Parathyroid adenoma (tissue), 2 donors: ENCODE measurements at regions not wholly inside any gene's neighbourhood (a gene's known extent, or its start where the extent isn't known, plus 50 kb on each side); places are given as distances from the start of the nearest gene placed in this dataset.

Experiments
- H2AFZ ChIP-seq: fragments of 300-600 bp; sonication (generic); one replicate; pipeline ENCODE4 v1.7.0; 2017; ENCODE audit warnings: antibody characterized with exemption, mild to moderate bottlenecking
- H3K27ac ChIP-seq: fragments of 300-600 bp; sonication (generic); one replicate; pipeline ENCODE4 v1.7.0; 2017
- H3K27me3 ChIP-seq: fragments of 300-600 bp; sonication (generic); one replicate; pipeline ENCODE4 v1.7.0; 2017; ENCODE audit warnings: low read length; ENCODE audit not compliant: control insufficient read depth, insufficient read depth
- H3K36me3 ChIP-seq: fragments of 300-600 bp; sonication (generic); one replicate; pipeline ENCODE4 v1.7.0; 2017; ENCODE audit warnings: low read length; ENCODE audit not compliant: control insufficient read depth, insufficient read depth
- H3K4me1 ChIP-seq: fragments of 300-600 bp; sonication (generic); one replicate; pipeline ENCODE4 v1.7.0; 2017; ENCODE audit warnings: control low read depth
- H3K4me2 ChIP-seq: fragments of 300-600 bp; sonication (generic); one replicate; pipeline ENCODE4 v1.7.0; 2017; ENCODE audit warnings: low read length
- H3K4me3 ChIP-seq: fragments of 300-600 bp; sonication (generic); one replicate; pipeline ENCODE4 v1.7.0; 2017; ENCODE audit warnings: low read depth, low read length
- H3K79me2 ChIP-seq: fragments of 300-600 bp; sonication (generic); one replicate; pipeline ENCODE4 v1.7.0; 2017; ENCODE audit warnings: control low read depth
- H3K9ac ChIP-seq: fragments of 300-600 bp; sonication (generic); one replicate; pipeline ENCODE4 v1.7.0; 2017; ENCODE audit warnings: mild to moderate bottlenecking
- H3K9me3 ChIP-seq: fragments of 300-600 bp; sonication (generic); one replicate; pipeline ENCODE4 v1.7.0; 2017; ENCODE audit warnings: low read length; ENCODE audit not compliant: control insufficient read depth
- TF ChIP-seq, protein P1 (sequence below): fragments of 300-600 bp; sonication (generic); IDR thresholded peaks from one replicate; pipeline ENCODE4 v1.7.0; 2017; ENCODE audit warnings: antibody characterized with exemption, mild to moderate bottlenecking
- donor health status: primary hyperparathyroidism.

DNA sequence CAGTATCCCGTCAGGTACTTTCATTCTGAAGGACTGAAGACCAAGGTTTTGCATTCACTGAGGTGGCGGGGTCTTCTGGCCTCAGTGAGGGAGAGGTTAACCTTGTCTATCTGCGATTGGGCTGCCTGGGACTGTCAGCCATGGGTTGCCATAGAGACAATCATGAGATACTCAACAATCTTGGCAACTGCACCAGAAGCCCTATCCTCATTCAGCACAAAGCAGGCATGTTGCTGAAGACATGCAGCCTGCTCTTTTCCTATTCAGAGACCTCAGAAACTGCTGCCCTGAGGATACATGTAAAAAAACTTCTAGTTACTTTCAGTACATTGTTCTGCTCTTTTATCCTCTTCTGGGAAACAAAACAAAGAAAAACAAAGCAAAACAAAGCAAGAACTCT, 146.3 kb upstream of the PIRT start:
- Histone ChIP-seq H3K4me2 (no peak overlapping the region), H3K4me1 (no peaks in the 10 kb centered on the region), H3K36me3 (no peaks in the 10 kb centered on the region), H2AFZ (no peak overlapping the region), H3K9me3 (no peaks in the 10 kb centered on the region), H3K27ac (no peak overlapping the region), H3K9ac (no peak overlapping the region), H3K4me3 (no peak overlapping the region), H3K79me2 (no peaks in the 10 kb centered on the region), H3K27me3 (no peaks in the 10 kb centered on the region)
- TF ChIP-seq, protein P1, sequence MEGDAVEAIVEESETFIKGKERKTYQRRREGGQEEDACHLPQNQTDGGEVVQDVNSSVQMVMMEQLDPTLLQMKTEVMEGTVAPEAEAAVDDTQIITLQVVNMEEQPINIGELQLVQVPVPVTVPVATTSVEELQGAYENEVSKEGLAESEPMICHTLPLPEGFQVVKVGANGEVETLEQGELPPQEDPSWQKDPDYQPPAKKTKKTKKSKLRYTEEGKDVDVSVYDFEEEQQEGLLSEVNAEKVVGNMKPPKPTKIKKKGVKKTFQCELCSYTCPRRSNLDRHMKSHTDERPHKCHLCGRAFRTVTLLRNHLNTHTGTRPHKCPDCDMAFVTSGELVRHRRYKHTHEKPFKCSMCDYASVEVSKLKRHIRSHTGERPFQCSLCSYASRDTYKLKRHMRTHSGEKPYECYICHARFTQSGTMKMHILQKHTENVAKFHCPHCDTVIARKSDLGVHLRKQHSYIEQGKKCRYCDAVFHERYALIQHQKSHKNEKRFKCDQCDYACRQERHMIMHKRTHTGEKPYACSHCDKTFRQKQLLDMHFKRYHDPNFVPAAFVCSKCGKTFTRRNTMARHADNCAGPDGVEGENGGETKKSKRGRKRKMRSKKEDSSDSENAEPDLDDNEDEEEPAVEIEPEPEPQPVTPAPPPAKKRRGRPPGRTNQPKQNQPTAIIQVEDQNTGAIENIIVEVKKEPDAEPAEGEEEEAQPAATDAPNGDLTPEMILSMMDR: no peak

DNA sequence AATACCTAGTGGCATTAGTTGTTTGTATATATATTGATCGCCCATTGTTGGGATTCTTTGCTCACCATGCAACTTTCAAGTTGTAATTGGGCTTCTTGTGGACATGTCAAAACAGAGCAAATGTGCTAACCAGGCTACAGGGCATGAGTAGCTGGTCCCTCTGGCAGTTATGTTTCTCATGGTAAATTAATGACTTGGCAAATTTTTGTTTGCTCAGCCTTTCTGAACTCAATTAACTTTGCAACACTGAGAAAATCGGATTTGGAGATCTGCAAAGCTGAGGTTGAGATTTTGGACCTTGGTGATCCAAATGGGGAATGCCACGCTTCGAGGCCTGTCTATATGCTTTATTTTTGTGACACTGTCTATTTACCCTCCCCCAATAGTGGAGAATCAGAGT, 138.5 kb upstream of the PIRT start:
- no peak overlapping the region for H3K4me3 ChIP-seq
- H3K36me3 ChIP-seq: no peaks in the 10 kb centered on the region
- H3K27me3 ChIP-seq: no peaks in the 10 kb centered on the region
- TF ChIP-seq, protein P1: no peak
- no peak overlapping the region for H3K4me2 ChIP-seq
- no peak overlapping the region for H2AFZ ChIP-seq
- no peaks in the 10 kb centered on the region for H3K4me1 ChIP-seq
- no peak overlapping the region for H3K27ac ChIP-seq
- H3K9me3 ChIP-seq: no peaks in the 10 kb centered on the region
- H3K9ac ChIP-seq: no peak overlapping the region
- H3K79me2 ChIP-seq: no peaks in the 10 kb centered on the region

DNA sequence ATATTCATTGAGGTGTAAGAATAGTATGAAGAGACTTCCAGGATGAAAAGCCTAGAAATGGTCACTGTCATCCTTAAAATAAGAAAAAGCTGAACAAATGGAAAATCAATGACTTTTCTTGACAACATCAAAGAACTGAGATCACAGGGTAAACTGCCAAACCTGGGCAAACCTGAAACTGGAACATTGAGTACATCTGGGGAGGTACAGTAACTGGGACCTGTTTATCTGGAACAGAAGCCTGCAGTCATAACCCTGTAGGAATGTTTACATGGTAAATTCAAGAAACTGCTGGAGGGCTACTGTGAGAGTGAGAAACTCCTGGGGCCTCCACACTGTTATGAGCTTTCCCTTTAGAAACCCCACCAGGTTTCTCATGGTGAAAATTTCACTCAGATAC, 130.1 kb upstream of the PIRT start:
- H3K4me2 ChIP-seq: no peak overlapping the region
- no peaks in the 10 kb centered on the region for H3K27me3 ChIP-seq
- H3K79me2 ChIP-seq: no peaks in the 10 kb centered on the region
- no peaks in the 10 kb centered on the region for H3K36me3 ChIP-seq
- H3K9me3 ChIP-seq: no peaks in the 10 kb centered on the region
- TF ChIP-seq, protein P1: no peak
- H3K27ac ChIP-seq: no peak overlapping the region
- no peaks in the 10 kb centered on the region for H3K4me1 ChIP-seq
- no peak overlapping the region for H3K9ac ChIP-seq
- no peak overlapping the region for H3K4me3 ChIP-seq
- H2AFZ ChIP-seq: no peak overlapping the region

DNA sequence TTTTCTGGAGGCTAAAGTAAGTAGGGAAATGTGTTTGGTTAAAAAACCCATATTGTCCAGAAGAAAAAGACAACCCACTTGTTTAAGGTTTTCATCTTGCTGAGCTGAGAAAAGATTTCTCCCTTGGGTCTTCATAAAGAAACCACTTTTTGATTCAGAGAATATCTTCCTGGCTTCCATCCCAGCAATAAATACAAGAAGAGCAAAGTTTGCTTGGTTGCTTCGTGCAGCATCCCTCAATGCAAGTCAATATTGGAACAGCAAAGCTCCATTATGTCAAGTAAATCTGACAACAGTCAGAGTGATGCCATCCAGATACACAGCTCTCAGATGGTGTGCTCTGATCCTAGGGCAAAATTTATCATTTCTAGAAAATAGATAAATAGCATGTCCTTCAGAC, 118.9 kb upstream of the PIRT start:
- no peaks in the 10 kb centered on the region for H3K36me3 ChIP-seq
- TF ChIP-seq, protein P1: no peak

DNA sequence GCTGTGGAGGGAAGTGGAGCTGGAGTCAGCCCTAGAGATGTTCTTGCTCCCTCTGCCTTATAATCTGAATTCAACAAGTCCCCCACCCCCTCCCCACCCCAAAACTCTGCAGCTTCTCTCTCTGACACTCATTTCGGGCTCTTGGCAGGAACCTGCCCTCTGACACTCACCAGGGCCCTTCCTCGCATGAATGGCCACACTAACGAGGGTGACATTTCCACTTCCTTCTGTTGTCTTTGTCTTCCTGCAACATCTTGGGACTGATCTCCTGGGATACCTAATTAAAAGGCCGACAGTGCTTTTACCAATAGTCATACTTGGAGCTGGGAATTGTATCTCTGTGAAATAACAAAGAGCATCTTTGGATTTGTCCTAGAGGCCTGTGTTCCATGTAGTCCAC, 106.9 kb upstream of the PIRT start:
- Histone ChIP-seq H3K27me3 (no peaks in the 10 kb centered on the region), H3K36me3 (no peaks in the 10 kb centered on the region), H3K9me3 (no peaks in the 10 kb centered on the region), H3K4me3 (no peak overlapping the region), H3K4me1 (no peaks in the 10 kb centered on the region), H2AFZ (no peak overlapping the region), H3K9ac (no peak overlapping the region), H3K79me2 (no peaks in the 10 kb centered on the region), H3K4me2 (no peak overlapping the region), H3K27ac (no peak overlapping the region)
- TF ChIP-seq, protein P1: no peak

More for the DNA sequence above, 118.9 kb upstream of the PIRT start:
- Histone ChIP-seq H3K4me2 (no peak overlapping the region), H3K9me3 (no peaks in the 10 kb centered on the region), H3K27me3 (no peaks in the 10 kb centered on the region), H3K27ac (no peak overlapping the region), H2AFZ (no peak overlapping the region), H3K4me3 (no peak overlapping the region), H3K9ac (no peak overlapping the region), H3K79me2 (no peaks in the 10 kb centered on the region), H3K4me1 (no peaks in the 10 kb centered on the region)
